Upper lobe of left lung (tissue), 6 donors: ENCODE measurements at regions not wholly inside any gene's neighbourhood (a gene's known extent, or its start where the extent isn't known, plus 50 kb on each side); places are given as distances from the start of the nearest gene placed in this dataset.
"Not testable (repeated sequence)": the region's sequence is repeated elsewhere in the genome, so short reads cannot be mapped to it uniquely, and the experiment has no call there.

ENCODE experiments used
- ATAC-seq, 2 donors: fragments of 200-7000 bp; cut with Tn5 transposase; one replicate each; pipeline ENCODE4 v1.9.1; 2022; ENCODE audit warnings: mild to moderate bottlenecking in 2 of 2, moderate library complexity in 2 of 2; ENCODE audit not compliant: low FRiP score in 2 of 2
- DNase-seq, 2 donors: peaks; one replicate each; pipeline ENCODE4 v3.0.0-alpha.2; 2019 to 2020
- H3K27ac ChIP-seq, 4 donors: fragments of 200-600 bp; sonication (generic); one replicate each; pipeline ENCODE4 v1.5.1; 2016 to 2019
- H3K27me3 ChIP-seq, 4 donors: fragments of 200-600 bp; sonication (generic); one replicate each; pipeline ENCODE4 v1.5.1; 2017 to 2019
- H3K36me3 ChIP-seq, 4 donors: fragments of 200-600 bp; sonication (generic); one replicate each; pipeline ENCODE4 v1.5.1; 2016 to 2019
- H3K4me1 ChIP-seq, 4 donors: fragments of 200-600 bp; sonication (generic); one replicate each; pipeline ENCODE4 v1.5.1; 2018 to 2019
- H3K4me3 ChIP-seq, 4 donors: fragments of 200-600 bp; sonication (generic); one replicate each; pipeline ENCODE4 v1.5.1; 2017 to 2019; ENCODE audit warnings: mild to moderate bottlenecking in 2 of 4, moderate library complexity in 1 of 4
- H3K9me3 ChIP-seq, 4 donors: fragments of 200-600 bp; sonication (generic); one replicate each; pipeline ENCODE4 v1.5.1; 2018 to 2019
- CTCF ChIP-seq, 6 experiments: fragments of 450-650 bp in 4 of 6; fragments of 200-600 bp in 2 of 6; sonication (generic) in 2 of 6; IDR thresholded peaks; one replicate each; pipeline ENCODE4 v1.5.1; 2016 to 2019; ENCODE audit warnings: antibody characterized with exemption in 6 of 6
- EP300 ChIP-seq, 4 donors: sonication (generic); formaldehyde crosslinking; IDR thresholded peaks; one replicate each; pipeline ENCODE4 v1.5.1; 2017; ENCODE audit warnings: antibody characterized with exemption in 4 of 4, control low read depth in 2 of 4
- POLR2A ChIP-seq, 4 donors: fragments of 450-650 bp; IDR thresholded peaks; one replicate each; pipeline ENCODE4 v1.5.1; 2016 to 2017; ENCODE audit warnings: antibody characterized with exemption in 4 of 4, mild to moderate bottlenecking in 2 of 4
- POLR2AphosphoS5 ChIP-seq, 2 donors: sonication (generic); formaldehyde crosslinking; IDR thresholded peaks; one replicate each; pipeline ENCODE4 v1.5.1; 2017; ENCODE audit warnings: antibody characterized with exemption in 2 of 2
- WGBS, 2 donors: methylation state at CpG; one replicate each; pipeline ENCODE4 v1.1.5; 2017 to 2018; 5-methylcytosine and 5-hydroxymethylcytosine counted together
- donor health status: DM: no; HTN: no; CAD: no; lungs with moderate emphysema.
- donor health status: DM: no; HTN: yes; CAD: no; lungs with severe emphysema.

- Histone ChIP-seq H3K4me3 (no peak overlapping the region), H3K4me1 (peaks cover 2 to 13% (median 8%) of the 10 kb centered on the region in 4 donors), H3K36me3 (no peaks in the 10 kb centered on the region), H3K27ac (no peak overlapping the region), H3K9me3 (no peaks in the 10 kb centered on the region), H3K27me3 (no peaks in the 10 kb centered on the region)
- DNase-seq (no peak), ATAC-seq (no peak)
- TF ChIP-seq EP300 (IDR thresholded peaks at IDR 0.05) (no peak), POLR2A (IDR thresholded peaks at IDR 0.05) (no peak), CTCF (IDR thresholded peaks at IDR 0.05) (no peak), POLR2AphosphoS5 (IDR thresholded peaks at IDR 0.05) (no peak)
- WGBS, 2 donors = 91 to 92% methylated on average over 2 of the region's 2 CpGs
These were observed 82.0 kb upstream of the SLC39A10 start for GRCh38 chr2:195575016-195575415.

- H3K9me3 ChIP-seq = no peaks in the 10 kb centered on the region
- no peaks in the 10 kb centered on the region for H3K27me3 ChIP-seq
- ATAC-seq = peak in 1 of 2 donors; percentile 68
- WGBS, 2 donors = 78 to 83% methylated on average over 3 of the region's 3 CpGs
- TF ChIP-seq POLR2A (IDR thresholded peaks at IDR 0.05) (no peak), POLR2AphosphoS5 (IDR thresholded peaks at IDR 0.05) (no peak)
- no peaks in the 10 kb centered on the region for H3K36me3 ChIP-seq
- H3K4me1 ChIP-seq = peaks cover 0 to 8% (median 6%) of the 10 kb centered on the region in 4 donors
- H3K27ac ChIP-seq = no peak overlapping the region
- DNase-seq = no peak
- H3K4me3 ChIP-seq = no peak overlapping the region
These were observed 82.7 kb upstream of the SLC39A10 start for GRCh38 chr2:195574312-195574711.

GRCh38 chr2:195572895-195573683 is 83.9 kb upstream of the SLC39A10 start:
- no peaks in the 10 kb centered on the region for H3K9me3 ChIP-seq
- peaks cover 0 to 8% (median 6%) of the 10 kb centered on the region in 4 donors for H3K4me1 ChIP-seq
- ATAC-seq = no peak
- H3K4me3 ChIP-seq = no peak overlapping the region
- H3K27me3 ChIP-seq = no peaks in the 10 kb centered on the region
- H3K36me3 ChIP-seq = no peaks in the 10 kb centered on the region
- no peak overlapping the region for H3K27ac ChIP-seq
- TF ChIP-seq CTCF (IDR thresholded peaks at IDR 0.05) (no peak), POLR2AphosphoS5 (IDR thresholded peaks at IDR 0.05) (no peak), POLR2A (IDR thresholded peaks at IDR 0.05) (no peak), EP300 (IDR thresholded peaks at IDR 0.05) (no peak)
- no peak for DNase-seq
- 97% methylated on average over 6 of the region's 6 CpGs for WGBS, 2 donors

GRCh38 chr2:195570329-195570728 is 86.7 kb upstream of the SLC39A10 start:
- ATAC-seq (no peak), DNase-seq (no peak)
- Histone ChIP-seq H3K27me3 (no peaks in the 10 kb centered on the region), H3K36me3 (no peaks in the 10 kb centered on the region), H3K9me3 (no peaks in the 10 kb centered on the region), H3K4me3 (no peak overlapping the region), H3K4me1 (no peaks in the 10 kb centered on the region), H3K27ac (no peak overlapping the region)
- WGBS, 2 donors = 80 to 92% methylated on average over 2 of the region's 2 CpGs
- TF ChIP-seq CTCF (IDR thresholded peaks at IDR 0.05) = no peak

GRCh38 chr2:195569255-195569654 is 87.8 kb upstream of the SLC39A10 start:
- Histone ChIP-seq H3K27ac (no peak overlapping the region), H3K27me3 (no peaks in the 10 kb centered on the region), H3K9me3 (no peaks in the 10 kb centered on the region), H3K36me3 (no peaks in the 10 kb centered on the region), H3K4me3 (no peak overlapping the region), H3K4me1 (no peaks in the 10 kb centered on the region)
- TF ChIP-seq CTCF (IDR thresholded peaks at IDR 0.05) (no peak), POLR2A (IDR thresholded peaks at IDR 0.05) (no peak), EP300 (IDR thresholded peaks at IDR 0.05) (no peak), POLR2AphosphoS5 (IDR thresholded peaks at IDR 0.05) (no peak)
- DNase-seq (no peak), ATAC-seq (no peak)
- 88 to 91% methylated on average over 3 of the region's 3 CpGs for WGBS, 2 donors

- not testable (repeated sequence) for H3K36me3 ChIP-seq, ATAC-seq, H3K9me3 ChIP-seq, H3K27ac ChIP-seq, H3K27me3 ChIP-seq, DNase-seq, H3K4me3 ChIP-seq
- 87 to 90% methylated on average over 8 of the region's 8 CpGs for WGBS, 2 donors
- H3K4me1 ChIP-seq = peaks cover 11 to 31% (median 23%) of the 10 kb centered on the region in 4 donors
These were observed 92.3 kb upstream of the SLC39A10 start for GRCh38 chr2:195564625-195565135.
